CD14-positive monocyte (primary cell): ENCODE measurements at regions not wholly inside any gene's neighbourhood (a gene's known extent, or its start where the extent isn't known, plus 50 kb on each side); places are given as distances from the start of the nearest gene placed in this dataset.

Source experiments
- DNase-seq, 3 donors: peaks; one replicate each; pipeline ENCODE4 v3.0.0-alpha.2; 2011 to 2022
- H2AFZ ChIP-seq: 2 replicates; pipeline ENCODE4 v1.6.0; 2012; ENCODE audit warnings: mild to moderate bottlenecking, low read depth, low read length, inconsistent platforms; ENCODE audit not compliant: insufficient read depth, poor library complexity, severe bottlenecking
- H3K27ac ChIP-seq, 2 donors: 1 replicate in 1 of 2; 2 replicates in 1 of 2; pipeline ENCODE4 v1.5.1; 2012 to 2013; ENCODE audit warnings: low read length in 2 of 2, control low read depth in 1 of 2, inconsistent platforms in 1 of 2, low read depth in 1 of 2, mild to moderate bottlenecking in 1 of 2
- H3K27me3 ChIP-seq, 2 donors: one replicate each; pipeline versions ENCODE4 v1.6.0 to v1.6.1; 2011 to 2013; ENCODE audit warnings: low read length in 2 of 2; ENCODE audit not compliant: control insufficient read depth in 2 of 2, insufficient read depth in 2 of 2
- H3K36me3 ChIP-seq, 2 donors: replicated peaks in 1 of 2; 1 replicate in 1 of 2; 2 replicates in 1 of 2; pipeline versions ENCODE4 v1.5.1 to v1.6.1; 2012 to 2013; ENCODE audit warnings: low read length in 2 of 2, control low read depth in 1 of 2, inconsistent platforms in 1 of 2, mild to moderate bottlenecking in 1 of 2; ENCODE audit not compliant: insufficient read depth in 2 of 2, control insufficient read depth in 1 of 2
- H3K4me1 ChIP-seq, 2 donors: 1 replicate in 1 of 2; 2 replicates in 1 of 2; pipeline versions ENCODE4 v1.5.1 to v1.6.1; 2012 to 2013; ENCODE audit warnings: low read length in 2 of 2, control low read depth in 1 of 2, inconsistent platforms in 1 of 2, mild to moderate bottlenecking in 1 of 2, moderate library complexity in 1 of 2; ENCODE audit not compliant: insufficient read depth in 2 of 2, control insufficient read depth in 1 of 2
- H3K4me2 ChIP-seq: replicated peaks from 2 replicates; pipeline ENCODE3; 2012; ENCODE audit warnings: low read length, moderate library complexity, mild to moderate bottlenecking; ENCODE audit not compliant: poor library complexity, severe bottlenecking; ENCODE audit errors: extremely low read depth
- H3K4me3 ChIP-seq, 3 experiments: fragments of 200-600 bp in 1 of 3; sonication (generic) in 1 of 3; replicated peaks in 1 of 3; 1 replicate in 2 of 3; 2 replicates in 1 of 3; pipeline ENCODE4 v1.5.1; 2011 to 2013; ENCODE audit warnings: low read length in 3 of 3, mild to moderate bottlenecking in 3 of 3, control low read depth in 2 of 3, low read depth in 2 of 3, inconsistent platforms in 1 of 3, moderate library complexity in 1 of 3
- H3K79me2 ChIP-seq: 2 replicates; pipeline ENCODE4 v1.6.0; 2012; ENCODE audit warnings: mild to moderate bottlenecking, control low read depth, inconsistent platforms, low read length, moderate library complexity; ENCODE audit not compliant: insufficient read depth
- H3K9ac ChIP-seq: 2 replicates; pipeline ENCODE4 v1.6.0; 2017; ENCODE audit warnings: low read length, mild to moderate bottlenecking; ENCODE audit not compliant: insufficient read depth, poor library complexity, severe bottlenecking
- H3K9me3 ChIP-seq, 2 donors: replicated peaks in 1 of 2; 1 replicate in 1 of 2; 2 replicates in 1 of 2; pipeline versions ENCODE4 v1.5.1 to v1.6.1; 2012 to 2013; ENCODE audit warnings: low read length in 2 of 2, control low read depth in 1 of 2; ENCODE audit not compliant: control insufficient read depth in 1 of 2, insufficient read depth in 1 of 2
- H4K20me1 ChIP-seq: 2 replicates; pipeline ENCODE4 v1.6.0; 2012; ENCODE audit warnings: mild to moderate bottlenecking, low read length, control low read depth, moderate library complexity; ENCODE audit not compliant: insufficient read depth
- H3K27ac Mint-ChIP-seq, 7 donors: one replicate each; pipeline ENCODE4 v1.8.0; 2020; ENCODE audit warnings: mild to moderate bottlenecking in 7 of 7, mixed read lengths in 7 of 7, moderate library complexity in 6 of 7, inconsistent platforms in 2 of 7
- H3K27me3 Mint-ChIP-seq, 3 donors: one replicate each; pipeline ENCODE4 v1.8.0; 2021 to 2022; ENCODE audit warnings: low read depth in 3 of 3, mild to moderate bottlenecking in 3 of 3, mixed read lengths in 3 of 3, moderate library complexity in 3 of 3, inconsistent platforms in 1 of 3
- H3K36me3 Mint-ChIP-seq, 2 donors: one replicate each; pipeline ENCODE4 v1.8.0; 2020; ENCODE audit warnings: mixed read lengths in 2 of 2, inconsistent platforms in 1 of 2, mild to moderate bottlenecking in 1 of 2
- H3K4me1 Mint-ChIP-seq: one replicate; pipeline ENCODE4 v1.8.0; 2020; ENCODE audit warnings: mild to moderate bottlenecking, mixed read lengths
- H3K4me3 Mint-ChIP-seq, 2 donors: one replicate each; pipeline ENCODE4 v1.8.0; 2020; ENCODE audit warnings: mild to moderate bottlenecking in 2 of 2, mixed read lengths in 2 of 2, moderate library complexity in 1 of 2
- H3K9me3 Mint-ChIP-seq, 7 donors: one replicate each; pipeline ENCODE4 v1.8.0; 2020 to 2022; ENCODE audit warnings: mixed read lengths in 7 of 7, mild to moderate bottlenecking in 6 of 7, moderate library complexity in 6 of 7, inconsistent platforms in 2 of 7
- CTCF ChIP-seq: fragments of 200-600 bp; IDR thresholded peaks from one replicate; pipeline ENCODE4 v1.8.0; 2022; ENCODE audit warnings: antibody characterized with exemption, mild to moderate bottlenecking
- WGBS: methylation state at CpG from one replicate; pipeline ENCODE4 v1.1.5; 2013; ENCODE audit warnings: missing lambda C conversion rate; ENCODE audit not compliant: insufficient coverage; 5-methylcytosine and 5-hydroxymethylcytosine counted together
- intact Hi-C, 2 donors: fragments of 100-400 bp; cut with micrococcal nuclease; formaldehyde crosslinking; loops; one replicate each; pipeline versions ENCODE4 v1.15.0 to v1.15.1; 2023

DNA sequence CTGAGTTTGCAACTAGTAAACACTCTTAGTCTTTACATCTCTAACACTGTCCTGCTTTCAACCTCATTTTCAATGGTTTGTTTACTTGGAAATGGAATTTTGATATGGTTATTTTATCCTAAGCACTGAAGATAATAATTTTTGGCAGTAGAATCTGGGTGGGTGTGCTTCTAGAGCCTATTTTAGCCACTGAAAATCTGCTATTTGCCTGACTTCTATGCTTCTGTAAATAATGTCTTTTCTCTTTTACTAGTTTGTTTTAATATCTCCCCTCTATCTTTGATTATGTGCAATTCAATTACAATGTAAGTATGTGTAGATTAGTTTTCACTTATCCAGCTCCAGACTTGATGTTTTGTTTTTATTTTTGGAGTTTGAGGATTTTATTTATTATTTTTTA lies 197.5 kb downstream of the TUSC1 start:
- H3K9me3 ChIP-seq = no peaks in the 10 kb centered on the region
- H3K4me3 ChIP-seq = no peak overlapping the region
- no peak overlapping the region for H2AFZ ChIP-seq
- no peak overlapping the region for H3K9ac ChIP-seq
- DNase-seq = no peak
- H3K27me3 Mint-ChIP-seq = peaks cover 0 to 4% (median 0%) of the 10 kb centered on the region in 3 donors
- H3K79me2 ChIP-seq = no peaks in the 10 kb centered on the region
- H3K4me2 ChIP-seq = no peak overlapping the region
- no peaks in the 10 kb centered on the region for H3K27me3 ChIP-seq
- H3K4me1 ChIP-seq = no peaks in the 10 kb centered on the region
- no peaks in the 10 kb centered on the region for H3K4me1 Mint-ChIP-seq
- no peaks in the 10 kb centered on the region for H3K36me3 ChIP-seq
- TF ChIP-seq CTCF = no peak
- H3K4me3 Mint-ChIP-seq = no peak overlapping the region
- intact Hi-C loops = no loop called here
- no peaks in the 10 kb centered on the region for H4K20me1 ChIP-seq
- no peak overlapping the region for H3K27ac Mint-ChIP-seq
- peaks cover 0 to 2% (median 0%) of the 10 kb centered on the region in 7 donors for H3K9me3 Mint-ChIP-seq
- no peaks in the 10 kb centered on the region for H3K36me3 Mint-ChIP-seq
- H3K27ac ChIP-seq = no peak overlapping the region

DNA sequence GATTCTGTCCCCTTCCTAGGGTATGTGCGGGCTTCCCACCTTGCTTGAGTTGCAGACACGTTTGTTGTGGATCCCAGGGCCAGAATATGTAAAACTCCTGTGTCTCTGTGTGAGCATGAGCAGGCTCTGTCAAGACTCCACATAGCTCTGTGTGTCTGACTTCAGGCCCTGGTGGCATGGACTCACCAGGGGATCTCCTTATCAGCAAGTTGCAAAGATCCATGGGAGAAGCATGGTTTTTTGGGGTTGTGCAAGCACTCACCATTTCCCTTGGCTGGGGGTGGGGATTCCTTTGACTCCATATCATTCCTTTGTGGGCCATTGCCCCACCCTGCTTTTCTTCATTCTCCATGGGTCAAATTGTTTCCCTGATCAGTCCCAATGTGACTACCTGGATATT lies 205.6 kb downstream of the TUSC1 start:
- no peak overlapping the region for H3K27ac ChIP-seq
- H2AFZ ChIP-seq = no peak overlapping the region
- no peaks in the 10 kb centered on the region for H3K27me3 ChIP-seq
- Mint-ChIP-seq H3K36me3 (no peaks in the 10 kb centered on the region), H3K9me3 (peaks cover 1 to 12% (median 10%) of the 10 kb centered on the region in 7 donors), H3K27me3 (peaks cover 0 to 1% (median 0%) of the 10 kb centered on the region in 3 donors), H3K4me3 (no peak overlapping the region), H3K27ac (no peak overlapping the region), H3K4me1 (no peaks in the 10 kb centered on the region)
- no peaks in the 10 kb centered on the region for H3K4me1 ChIP-seq
- DNase-seq = no peak
- no peak overlapping the region for H3K4me3 ChIP-seq
- H3K79me2 ChIP-seq = no peaks in the 10 kb centered on the region
- no peaks in the 10 kb centered on the region for H3K36me3 ChIP-seq
- WGBS = 88% methylated on average over 2 of the region's 2 CpGs
- peaks cover 14 to 20% of the 10 kb centered on the region in 2 donors for H3K9me3 ChIP-seq
- TF ChIP-seq CTCF = no peak
- H3K9ac ChIP-seq = no peak overlapping the region
- no peak overlapping the region for H3K4me2 ChIP-seq
- intact Hi-C loops = no loop called here
- H4K20me1 ChIP-seq = no peaks in the 10 kb centered on the region
